ENCODE measurements at regions not wholly inside any gene's neighbourhood (a gene's known extent, or its start where the extent isn't known, plus 50 kb on each side); places are given as distances from the start of the nearest gene placed in this dataset.

DNA sequence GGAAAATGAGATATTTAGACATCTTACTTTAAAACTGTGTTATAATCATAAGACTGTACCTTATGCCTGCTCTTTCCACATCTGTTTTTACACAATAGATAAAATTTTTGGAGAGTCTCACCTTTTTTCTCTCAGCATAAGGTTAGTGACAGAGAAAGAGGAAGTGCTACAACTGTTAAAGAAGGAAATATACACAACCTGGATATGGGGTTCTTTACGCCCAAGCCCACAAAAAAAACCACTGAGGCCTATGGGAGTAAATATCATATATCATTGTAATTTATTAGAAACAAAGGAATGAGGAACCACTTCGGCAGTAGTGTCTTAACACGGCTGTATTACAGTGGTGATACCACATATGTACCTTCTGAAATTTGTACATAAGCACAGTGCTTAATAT lies 265.9 kb upstream of the GK2 start:
- no peak for TF ChIP-seq SP1 (IDR thresholded peaks at IDR 0.05)
- no peak for TF ChIP-seq FOXK2 (IDR thresholded peaks at IDR 0.05)
- no peak for TF ChIP-seq CTBP1 (IDR thresholded peaks at IDR 0.05; ENCODE audit: borderline replicate concordance)
- TF ChIP-seq SUZ12 (IDR thresholded peaks at IDR 0.05), result no peak

Data from HEK293T (cell line).